ENCODE measurements at regions not wholly inside any gene's neighbourhood (a gene's known extent, or its start where the extent isn't known, plus 50 kb on each side); places are given as distances from the start of the nearest gene placed in this dataset.

GRCh38 chr12:68411371-68411770 lies 79.2 kb upstream of the MDM1 start:
- H3K27me3 Mint-ChIP-seq (ENCODE audit: unreplicated experiment) = no peaks in the 10 kb centered on the region
- H3K9me3 Mint-ChIP-seq (ENCODE audit: unreplicated experiment) = no peaks in the 10 kb centered on the region
- H3K36me3 Mint-ChIP-seq (ENCODE audit: unreplicated experiment) = no peaks in the 10 kb centered on the region

GRCh38 chr12:68414988-68415387 lies 82.8 kb upstream of the MDM1 start:
- Mint-ChIP-seq H3K9me3 (ENCODE audit: unreplicated experiment) (no peaks in the 10 kb centered on the region), H3K27ac (ENCODE audit: unreplicated experiment) (no peak overlapping the region), H3K36me3 (ENCODE audit: unreplicated experiment) (no peaks in the 10 kb centered on the region), H3K27me3 (ENCODE audit: unreplicated experiment) (no peaks in the 10 kb centered on the region), H3K4me3 (ENCODE audit: unreplicated experiment) (no peak overlapping the region), H3K4me1 (ENCODE audit: unreplicated experiment) (peaks cover 16% of the 10 kb centered on the region)
- TF ChIP-seq CTCF (IDR thresholded peaks at IDR 0.05) = no peak
- no peak for DNase-seq (ENCODE audit: extremely low spot score, unreplicated experiment)

More at GRCh38 chr12:68411371-68411770, 79.2 kb upstream of the MDM1 start:
- no peak for DNase-seq (ENCODE audit: extremely low spot score, unreplicated experiment)
- no peak for TF ChIP-seq CTCF (IDR thresholded peaks at IDR 0.05)
- Mint-ChIP-seq H3K4me1 (ENCODE audit: unreplicated experiment) (peaks cover 6% of the 10 kb centered on the region), H3K27ac (ENCODE audit: unreplicated experiment) (no peak overlapping the region), H3K4me3 (ENCODE audit: unreplicated experiment) (no peak overlapping the region)

- Mint-ChIP-seq H3K4me1 (ENCODE audit: unreplicated experiment) (peaks cover 24% of the 10 kb centered on the region), H3K27me3 (ENCODE audit: unreplicated experiment) (no peaks in the 10 kb centered on the region), H3K27ac (ENCODE audit: unreplicated experiment) (no peak overlapping the region), H3K36me3 (ENCODE audit: unreplicated experiment) (no peaks in the 10 kb centered on the region), H3K4me3 (ENCODE audit: unreplicated experiment) (no peak overlapping the region), H3K9me3 (ENCODE audit: unreplicated experiment) (no peaks in the 10 kb centered on the region)
- TF ChIP-seq CTCF (IDR thresholded peaks at IDR 0.05) = no peak
- no peak for DNase-seq (ENCODE audit: extremely low spot score, unreplicated experiment)
These were observed 84.2 kb upstream of the MDM1 start for GRCh38 chr12:68416350-68416749.

GRCh38 chr12:68416826-68417225 lies 84.7 kb upstream of the MDM1 start:
- Mint-ChIP-seq H3K36me3 (ENCODE audit: unreplicated experiment) (no peaks in the 10 kb centered on the region), H3K4me3 (ENCODE audit: unreplicated experiment) (no peak overlapping the region), H3K9me3 (ENCODE audit: unreplicated experiment) (no peaks in the 10 kb centered on the region), H3K27ac (ENCODE audit: unreplicated experiment) (no peak overlapping the region), H3K4me1 (ENCODE audit: unreplicated experiment) (peaks cover 24% of the 10 kb centered on the region), H3K27me3 (ENCODE audit: unreplicated experiment) (no peaks in the 10 kb centered on the region)
- no peak for TF ChIP-seq CTCF (IDR thresholded peaks at IDR 0.05)
- DNase-seq (ENCODE audit: extremely low spot score, unreplicated experiment) = no peak

GRCh38 chr12:68418137-68418460 lies 85.9 kb upstream of the MDM1 start:
- Mint-ChIP-seq H3K4me1 (ENCODE audit: unreplicated experiment) (peaks cover 24% of the 10 kb centered on the region), H3K4me3 (ENCODE audit: unreplicated experiment) (no peak overlapping the region), H3K36me3 (ENCODE audit: unreplicated experiment) (no peaks in the 10 kb centered on the region), H3K9me3 (ENCODE audit: unreplicated experiment) (no peaks in the 10 kb centered on the region), H3K27me3 (ENCODE audit: unreplicated experiment) (no peaks in the 10 kb centered on the region), H3K27ac (ENCODE audit: unreplicated experiment) (no peak overlapping the region)
- DNase-seq (ENCODE audit: extremely low spot score, unreplicated experiment) = no peak
- no peak for TF ChIP-seq CTCF (IDR thresholded peaks at IDR 0.05)
